HUES6 (cell line): ENCODE measurements at regions not wholly inside any gene's neighbourhood (a gene's known extent, or its start where the extent isn't known, plus 50 kb on each side); places are given as distances from the start of the nearest gene placed in this dataset.

ENCODE experiments used
- H3K27ac ChIP-seq: 2 replicates; pipeline ENCODE4 v1.7.0; 2013; ENCODE audit warnings: low read depth, mild to moderate bottlenecking, low read length, inconsistent platforms
- H3K27me3 ChIP-seq: 2 replicates; pipeline ENCODE4 v1.6.1; 2013; ENCODE audit warnings: low read length; ENCODE audit not compliant: control insufficient read depth, insufficient read depth
- H3K36me3 ChIP-seq: 2 replicates; pipeline ENCODE4 v1.6.1; 2013; ENCODE audit warnings: low read length; ENCODE audit not compliant: control insufficient read depth, insufficient read depth
- H3K4me1 ChIP-seq: 2 replicates; pipeline ENCODE4 v1.6.1; 2013; ENCODE audit warnings: low read length; ENCODE audit not compliant: control insufficient read depth, insufficient read depth
- H3K4me3 ChIP-seq: 2 replicates; pipeline ENCODE4 v1.5.1; 2013; ENCODE audit warnings: low read depth, low read length
- H3K9ac ChIP-seq: one replicate; pipeline ENCODE4 v1.6.1; 2013; ENCODE audit warnings: mild to moderate bottlenecking, low read length
- H3K9me3 ChIP-seq: 2 replicates; pipeline ENCODE4 v1.6.1; 2013; ENCODE audit warnings: low read depth, low read length; ENCODE audit not compliant: control insufficient read depth, insufficient read depth

DNA sequence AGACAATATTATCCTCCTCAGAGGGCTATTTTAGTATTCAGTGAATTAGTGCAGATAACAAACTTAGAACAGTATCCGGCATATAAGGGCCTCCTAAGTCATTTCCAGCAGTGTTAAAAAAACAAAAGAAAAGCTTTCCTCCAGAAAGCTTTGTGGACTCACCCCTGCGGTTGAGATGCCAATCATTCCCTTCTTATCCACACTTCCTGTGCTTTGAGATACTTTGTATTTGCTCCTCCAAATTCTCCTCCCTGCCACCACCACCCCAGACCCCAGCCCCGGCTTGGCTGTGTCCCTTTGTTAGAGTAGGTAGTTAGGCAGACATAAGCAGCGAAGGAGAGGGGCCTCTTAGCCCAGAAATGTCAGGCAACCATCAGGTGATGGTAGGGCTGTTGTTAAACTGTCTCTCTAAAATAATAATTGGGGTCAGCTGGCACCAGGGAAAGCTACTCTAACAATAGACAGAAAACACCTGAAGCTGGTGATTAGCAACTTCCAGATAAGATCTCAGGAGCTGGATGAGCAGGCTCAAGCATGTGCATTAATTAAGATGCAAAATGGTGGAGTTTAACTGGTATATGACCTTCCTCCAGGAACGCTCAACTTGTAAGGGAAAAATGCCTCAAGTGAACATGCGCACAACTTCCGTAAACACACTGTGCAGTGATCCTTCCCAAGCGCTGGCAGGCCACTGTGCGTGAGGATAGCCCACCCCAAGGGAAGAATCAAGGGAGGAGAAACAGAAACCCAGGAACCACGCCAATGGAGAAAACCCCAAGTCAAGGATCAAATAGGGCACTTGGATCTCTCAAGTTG, 152.1 kb upstream of the EEA1 start:
- H3K36me3 ChIP-seq: no peaks in the 10 kb centered on the region
- peaks cover 3% of the 10 kb centered on the region; the same call in 1 of the 2 replicates for H3K27me3 ChIP-seq
- peak overlapping the region; percentile 58 for H3K9ac ChIP-seq
- peak overlapping the region; percentile 86 for H3K27ac ChIP-seq
- H3K4me1 ChIP-seq: peaks cover 35% of the 10 kb centered on the region
- H3K4me3 ChIP-seq: peak overlapping the region; percentile 42
- H3K9me3 ChIP-seq: peaks cover 6% of the 10 kb centered on the region; the same call in 1 of the 2 replicates

DNA sequence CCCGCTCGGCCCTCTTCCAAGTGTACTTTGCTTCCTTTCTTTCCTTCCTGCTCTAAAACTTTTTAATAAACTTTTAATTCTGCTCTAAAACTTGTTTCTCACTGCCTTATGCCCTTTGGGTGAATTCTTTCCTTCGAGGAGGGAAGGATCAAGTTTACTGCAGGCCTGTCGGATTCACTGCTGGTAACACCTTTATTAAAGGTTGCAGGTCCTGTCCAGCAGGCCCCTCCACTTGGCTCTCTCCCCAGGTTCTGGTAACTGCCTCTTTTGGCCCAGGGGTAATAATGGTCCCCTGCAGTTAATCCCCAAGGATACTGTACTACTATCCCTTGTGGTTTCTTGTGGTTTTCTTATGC, 152.7 kb upstream of the EEA1 start:
- no peaks in the 10 kb centered on the region; the same call in 1 of the 2 replicates for H3K27me3 ChIP-seq
- peak overlapping the region; percentile 25 for H3K9ac ChIP-seq
- peak overlapping the region; percentile 86; the same call in 1 of the 2 replicates for H3K27ac ChIP-seq
- no peak overlapping the region for H3K4me3 ChIP-seq
- peaks cover 11% of the 10 kb centered on the region; the same call in 1 of the 2 replicates for H3K9me3 ChIP-seq
- no peaks in the 10 kb centered on the region for H3K36me3 ChIP-seq
- H3K4me1 ChIP-seq: peaks cover 35% of the 10 kb centered on the region

- no peaks in the 10 kb centered on the region for H3K36me3 ChIP-seq
- peaks cover 13% of the 10 kb centered on the region; the same call in 1 of the 2 replicates for H3K9me3 ChIP-seq
- H3K4me1 ChIP-seq: peaks cover 19% of the 10 kb centered on the region
- H3K27ac ChIP-seq: no peak overlapping the region
- H3K27me3 ChIP-seq: no peaks in the 10 kb centered on the region
- H3K4me3 ChIP-seq: no peak overlapping the region
- no peak overlapping the region for H3K9ac ChIP-seq
Measured at GRCh38 chr12:93085383-93086287, 156.5 kb upstream of the EEA1 start.

GRCh38 chr12:93086288-93086727, 157.2 kb upstream of the EEA1 start:
- Histone ChIP-seq H3K9ac (no peak overlapping the region), H3K27ac (no peak overlapping the region)

GRCh38 chr12:93087840-93088610, 158.9 kb upstream of the EEA1 start:
- peaks cover 9% of the 10 kb centered on the region for H3K4me1 ChIP-seq
- H3K9ac ChIP-seq: no peak overlapping the region
- H3K27ac ChIP-seq: no peak overlapping the region
- no peaks in the 10 kb centered on the region for H3K36me3 ChIP-seq
- peaks cover 13% of the 10 kb centered on the region; the same call in 1 of the 2 replicates for H3K9me3 ChIP-seq
- H3K4me3 ChIP-seq: no peak overlapping the region
- no peaks in the 10 kb centered on the region for H3K27me3 ChIP-seq

More at GRCh38 chr12:93086288-93086727, 157.2 kb upstream of the EEA1 start:
- Histone ChIP-seq H3K4me1 (peaks cover 13% of the 10 kb centered on the region), H3K9me3 (peaks cover 13% of the 10 kb centered on the region; the same call in 1 of the 2 replicates), H3K27me3 (no peaks in the 10 kb centered on the region), H3K4me3 (no peak overlapping the region), H3K36me3 (no peaks in the 10 kb centered on the region)

DNA sequence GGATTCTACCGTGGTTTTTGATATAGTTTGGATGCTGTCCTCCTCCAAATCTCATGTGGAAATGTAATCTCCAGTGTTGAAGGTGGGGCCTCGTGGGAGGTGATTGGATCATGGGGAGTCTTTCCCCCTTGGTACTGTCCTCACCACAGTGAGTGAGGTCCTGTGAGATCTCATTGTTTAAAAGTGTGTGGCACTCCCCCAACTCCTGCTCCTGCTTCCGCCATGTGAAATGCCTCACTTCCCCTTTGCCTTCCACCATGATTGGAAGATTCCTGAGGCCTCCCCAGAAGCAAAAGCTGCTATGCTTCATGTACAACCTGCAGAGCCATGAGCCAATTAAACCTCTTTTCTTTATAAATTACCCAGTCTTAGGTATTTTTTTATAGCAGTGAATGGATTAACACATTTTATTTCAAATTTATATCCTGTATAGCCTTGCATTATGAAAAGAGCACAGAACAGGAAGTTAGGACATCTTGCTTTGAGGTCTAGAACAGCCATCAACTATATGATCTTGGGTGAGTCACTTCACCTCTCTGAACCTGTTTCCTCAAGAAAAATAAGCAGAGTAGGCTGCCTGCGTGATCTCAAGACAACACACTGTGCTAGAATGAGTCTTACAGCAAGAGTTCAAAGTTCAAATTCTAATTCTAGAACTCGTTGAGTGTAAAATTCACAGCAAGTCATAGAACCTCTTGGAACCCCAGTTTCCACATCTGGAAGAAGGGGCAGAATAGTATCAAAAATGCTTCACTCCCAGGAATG, 160.9 kb upstream of the EEA1 start:
- H3K9me3 ChIP-seq: peaks cover 13% of the 10 kb centered on the region; the same call in 1 of the 2 replicates
- no peaks in the 10 kb centered on the region for H3K36me3 ChIP-seq
- H3K27ac ChIP-seq: no peak overlapping the region
- H3K4me1 ChIP-seq: peaks cover 9% of the 10 kb centered on the region
- H3K9ac ChIP-seq: no peak overlapping the region
- no peaks in the 10 kb centered on the region for H3K27me3 ChIP-seq
- H3K4me3 ChIP-seq: no peak overlapping the region

DNA sequence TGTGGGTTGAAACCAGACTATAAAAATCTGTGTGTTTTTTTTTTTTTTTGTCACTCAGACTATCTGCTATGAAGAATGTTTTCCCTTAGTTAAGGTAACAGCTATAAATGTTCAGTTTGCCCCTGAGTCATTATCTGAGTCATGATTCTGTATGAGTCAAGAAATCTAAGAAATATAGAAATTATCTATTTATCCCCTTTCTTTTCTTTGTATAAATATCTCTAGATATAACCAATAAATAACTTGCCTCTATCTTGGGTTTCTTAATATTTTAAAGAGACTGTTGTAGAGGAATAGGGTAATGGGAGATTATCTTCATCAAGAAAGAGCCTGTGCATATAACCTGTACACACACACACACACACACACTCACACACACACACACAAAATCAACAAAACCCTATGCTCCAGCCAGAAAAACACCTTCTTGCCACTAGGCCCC, 161.7 kb upstream of the EEA1 start:
- H3K4me1 ChIP-seq: peaks cover 9% of the 10 kb centered on the region
- H3K36me3 ChIP-seq: no peaks in the 10 kb centered on the region
- no peak overlapping the region for H3K9ac ChIP-seq
- H3K4me3 ChIP-seq: no peak overlapping the region
- H3K9me3 ChIP-seq: peaks cover 11% of the 10 kb centered on the region; the same call in 1 of the 2 replicates
- no peak overlapping the region for H3K27ac ChIP-seq
- H3K27me3 ChIP-seq: no peaks in the 10 kb centered on the region

GRCh38 chr12:93091886-93092648, 163.0 kb upstream of the EEA1 start:
- Histone ChIP-seq H3K9me3 (no peaks in the 10 kb centered on the region), H3K4me3 (no peak overlapping the region), H3K36me3 (no peaks in the 10 kb centered on the region), H3K4me1 (peaks cover 9% of the 10 kb centered on the region), H3K9ac (no peak overlapping the region), H3K27me3 (no peaks in the 10 kb centered on the region), H3K27ac (no peak overlapping the region)

- Histone ChIP-seq H3K36me3 (no peaks in the 10 kb centered on the region), H3K9ac (no peak overlapping the region), H3K27ac (no peak overlapping the region), H3K9me3 (no peaks in the 10 kb centered on the region), H3K27me3 (no peaks in the 10 kb centered on the region), H3K4me3 (no peak overlapping the region), H3K4me1 (peaks cover 9% of the 10 kb centered on the region)
Measured at GRCh38 chr12:93092649-93092945, 163.5 kb upstream of the EEA1 start.
